ENCODE measurements at regions not wholly inside any gene's neighbourhood (a gene's known extent, or its start where the extent isn't known, plus 50 kb on each side); places are given as distances from the start of the nearest gene placed in this dataset.

DNA sequence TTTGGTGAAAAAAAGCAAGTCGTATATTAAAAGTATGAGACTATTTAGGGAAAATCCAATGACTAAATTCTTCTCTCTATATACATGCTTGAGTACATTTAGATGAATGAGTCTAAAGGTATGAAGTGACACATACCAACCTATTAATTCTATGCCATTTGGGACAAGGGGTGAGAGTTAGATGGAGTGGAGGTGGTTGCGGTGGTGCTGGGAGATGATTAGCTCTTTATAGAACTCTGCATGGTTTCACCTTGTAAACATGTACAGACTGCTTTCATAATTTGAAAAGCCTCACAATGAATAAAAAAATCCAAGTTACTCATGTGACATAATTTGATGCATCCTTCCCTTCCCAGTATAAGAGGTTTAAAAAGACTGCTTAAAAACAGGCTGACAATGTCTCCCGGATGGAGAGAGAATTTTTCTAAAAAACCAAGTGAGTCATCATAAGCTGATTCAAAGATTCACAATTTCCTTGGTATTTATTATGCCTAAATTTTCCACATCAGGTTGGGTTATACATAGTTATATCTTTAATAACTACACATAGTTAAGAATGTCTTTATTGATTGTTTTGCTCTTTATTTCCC, 572.8 kb downstream of the REEP3 start:
- H3K36me3 ChIP-seq: no peaks in the 10 kb centered on the region
- WGBS, 2 donors: 87 to 91% methylated on average over 3 of the region's 3 CpGs
- no peak for TF ChIP-seq POLR2AphosphoS5 (IDR thresholded peaks at IDR 0.05)
- H3K27ac ChIP-seq: no peak overlapping the region
- H3K4me3 ChIP-seq: no peak overlapping the region
- no peak for DNase-seq
- no peaks in the 10 kb centered on the region for H3K9me3 ChIP-seq
- intact Hi-C loops (cut with DNase I): no loop called here
- H3K27me3 ChIP-seq: no peaks in the 10 kb centered on the region
- no peaks in the 10 kb centered on the region for H3K4me1 ChIP-seq

DNA sequence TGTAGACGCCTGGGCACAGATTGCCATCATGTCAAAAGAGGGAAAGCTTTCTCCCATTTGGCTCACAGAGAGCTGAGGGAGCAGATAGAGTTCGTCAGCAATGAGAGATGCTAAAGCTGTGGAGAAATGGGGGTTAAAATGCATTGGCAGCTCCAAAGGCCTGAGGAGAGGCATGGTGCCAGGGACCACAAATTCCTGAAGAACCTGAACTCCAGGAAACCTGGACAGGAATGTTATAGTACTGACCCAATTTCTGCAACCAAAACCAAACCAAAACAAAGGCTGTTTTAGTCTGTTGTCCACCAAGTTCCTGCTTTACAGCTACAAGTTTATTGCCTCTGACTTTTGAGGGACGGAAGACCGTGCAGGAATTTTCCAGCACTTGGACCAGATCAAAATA, 575.7 kb downstream of the REEP3 start:
- WGBS, 2 donors: 52 to 78% methylated on average over 4 of the region's 4 CpGs
- no peak overlapping the region for H3K27ac ChIP-seq
- no peaks in the 10 kb centered on the region for H3K4me1 ChIP-seq
- H3K36me3 ChIP-seq: no peaks in the 10 kb centered on the region
- no peak overlapping the region for H3K4me3 ChIP-seq
- TF ChIP-seq POLR2A (IDR thresholded peaks at IDR 0.05): no peak
- TF ChIP-seq CTCF (IDR thresholded peaks at IDR 0.05): no peak
- TF ChIP-seq EP300 (IDR thresholded peaks at IDR 0.05): no peak
- TF ChIP-seq POLR2AphosphoS5 (IDR thresholded peaks at IDR 0.05): no peak
- H3K9me3 ChIP-seq: no peaks in the 10 kb centered on the region
- intact Hi-C loops (cut with DNase I): no loop called here
- no peaks in the 10 kb centered on the region for H3K27me3 ChIP-seq
- no peak for DNase-seq

GRCh38 chr10:64097391-64098122, 576.4 kb downstream of the REEP3 start:
- no peaks in the 10 kb centered on the region for H3K4me1 ChIP-seq
- no peak for TF ChIP-seq CTCF (IDR thresholded peaks at IDR 0.05)
- TF ChIP-seq EP300 (IDR thresholded peaks at IDR 0.05): no peak
- TF ChIP-seq POLR2A (IDR thresholded peaks at IDR 0.05): no peak
- no peak for TF ChIP-seq POLR2AphosphoS5 (IDR thresholded peaks at IDR 0.05)
- no peaks in the 10 kb centered on the region for H3K27me3 ChIP-seq
- no peak overlapping the region for H3K4me3 ChIP-seq
- no peak overlapping the region for H3K27ac ChIP-seq
- no peaks in the 10 kb centered on the region for H3K9me3 ChIP-seq
- no peaks in the 10 kb centered on the region for H3K36me3 ChIP-seq
- intact Hi-C loops (cut with DNase I): no loop called here
- 77 to 87% methylated on average over 9 of the region's 9 CpGs for WGBS, 2 donors
- no peak for DNase-seq

- Histone ChIP-seq H3K27me3 (no peaks in the 10 kb centered on the region), H3K4me1 (no peaks in the 10 kb centered on the region), H3K36me3 (no peaks in the 10 kb centered on the region), H3K4me3 (no peak overlapping the region), H3K27ac (no peak overlapping the region), H3K9me3 (no peaks in the 10 kb centered on the region)
- WGBS, 2 donors: 87 to 93% methylated on average over 1 of the region's 1 CpG
- no peak for TF ChIP-seq EP300 (IDR thresholded peaks at IDR 0.05)
- no peak for TF ChIP-seq POLR2AphosphoS5 (IDR thresholded peaks at IDR 0.05)
- TF ChIP-seq CTCF (IDR thresholded peaks at IDR 0.05): no peak
- intact Hi-C loops (cut with DNase I): no loop called here
- no peak for DNase-seq
Observed at GRCh38 chr10:64098994-64099393, 577.8 kb downstream of the REEP3 start.

- no peaks in the 10 kb centered on the region for H3K9me3 ChIP-seq
- no peak overlapping the region for H3K27ac ChIP-seq
- H3K36me3 ChIP-seq: no peaks in the 10 kb centered on the region
- no peak overlapping the region for H3K4me3 ChIP-seq
- no peaks in the 10 kb centered on the region for H3K4me1 ChIP-seq
- 41 to 58% methylated on average over 3 of the region's 3 CpGs for WGBS, 2 donors
- TF ChIP-seq CTCF (IDR thresholded peaks at IDR 0.05): no peak
- no peak for DNase-seq
- intact Hi-C loops (cut with DNase I): no loop called here
- H3K27me3 ChIP-seq: no peaks in the 10 kb centered on the region
Observed at GRCh38 chr10:64101606-64102263, 580.5 kb downstream of the REEP3 start.
